KMS-11 (cell line): ENCODE measurements at regions not wholly inside any gene's neighbourhood (a gene's known extent, or its start where the extent isn't known, plus 50 kb on each side); places are given as distances from the start of the nearest gene placed in this dataset.

Experiments
- H2AFZ ChIP-seq: fragments of 200-600 bp; sonication (generic); 2 replicates; pipeline ENCODE4 v1.6.1; 2016; ENCODE audit warnings: antibody characterized with exemption, mixed run types, low read depth
- H3K27ac ChIP-seq: fragments of 200-600 bp; sonication (generic); 2 replicates; pipeline ENCODE4 v1.6.1; 2016; ENCODE audit warnings: mild to moderate bottlenecking, mixed run types
- H3K27me3 ChIP-seq: fragments of 200-600 bp; sonication (generic); 2 replicates; pipeline ENCODE4 v1.6.1; 2017; ENCODE audit warnings: mild to moderate bottlenecking, low read depth, mixed run types, moderate library complexity; ENCODE audit not compliant: insufficient read depth
- H3K36me3 ChIP-seq: fragments of 200-600 bp; sonication (generic); 2 replicates; pipeline ENCODE4 v1.6.1; 2017; ENCODE audit warnings: mild to moderate bottlenecking, mixed run types; ENCODE audit not compliant: insufficient read depth
- H3K4me1 ChIP-seq: fragments of 200-600 bp; sonication (generic); 2 replicates; pipeline ENCODE4 v1.6.1; 2016; ENCODE audit warnings: mild to moderate bottlenecking, low read depth, mixed run types; ENCODE audit not compliant: poor library complexity, severe bottlenecking
- H3K4me2 ChIP-seq: fragments of 200-600 bp; sonication (generic); 2 replicates; pipeline ENCODE4 v1.7.0; 2016; ENCODE audit warnings: mild to moderate bottlenecking, mixed run types
- H3K4me3 ChIP-seq: fragments of 200-600 bp; sonication (generic); IDR thresholded peaks from 2 replicates; pipeline ENCODE4 v1.6.1; 2017; ENCODE audit warnings: low read depth, low read length, mixed read lengths; ENCODE audit not compliant: insufficient read depth
- H3K79me2 ChIP-seq: fragments of 200-600 bp; sonication (generic); 2 replicates; pipeline ENCODE4 v1.6.1; 2016; ENCODE audit warnings: low read depth, mixed run types; ENCODE audit not compliant: insufficient read depth
- H3K9ac ChIP-seq: fragments of 200-600 bp; sonication (generic); 2 replicates; pipeline ENCODE4 v1.6.1; 2016; ENCODE audit warnings: mild to moderate bottlenecking, mixed run types
- H4K20me1 ChIP-seq: fragments of 200-600 bp; sonication (generic); 2 replicates; pipeline ENCODE4 v1.6.1; 2016; ENCODE audit warnings: mild to moderate bottlenecking, mixed run types; ENCODE audit not compliant: insufficient read depth
- CTCF ChIP-seq: fragments of 200-600 bp; sonication (generic); conservative IDR thresholded peaks from 2 replicates; pipeline ENCODE4 v1.6.1; 2017; ENCODE audit warnings: low read depth, mild to moderate bottlenecking, antibody characterized with exemption, low read length, moderate library complexity, mixed read lengths

- Histone ChIP-seq H3K4me1 (peaks cover 8% of the 10 kb centered on the region), H2AFZ (no peak overlapping the region), H3K79me2 (no peaks in the 10 kb centered on the region), H3K27me3 (no peaks in the 10 kb centered on the region), H3K4me3 (no peak overlapping the region), H3K27ac (no peak overlapping the region), H4K20me1 (no peaks in the 10 kb centered on the region), H3K4me2 (no peak overlapping the region), H3K9ac (no peak overlapping the region), H3K36me3 (no peaks in the 10 kb centered on the region)
- no peak for TF ChIP-seq CTCF
Measured at GRCh38 chr15:47548231-47548630, 169.1 kb upstream of the SEMA6D start.

GRCh38 chr15:47548986-47549385 lies 168.3 kb upstream of the SEMA6D start:
- Histone ChIP-seq H3K9ac (no peak overlapping the region), H3K4me3 (no peak overlapping the region), H2AFZ (no peak overlapping the region), H3K4me1 (peaks cover 8% of the 10 kb centered on the region), H3K36me3 (no peaks in the 10 kb centered on the region), H3K4me2 (no peak overlapping the region), H3K27me3 (no peaks in the 10 kb centered on the region), H3K79me2 (no peaks in the 10 kb centered on the region), H3K27ac (no peak overlapping the region), H4K20me1 (no peaks in the 10 kb centered on the region)
- no peak for TF ChIP-seq CTCF

- H3K4me1 ChIP-seq: peaks cover 8% of the 10 kb centered on the region
- H3K79me2 ChIP-seq: no peaks in the 10 kb centered on the region
- no peak overlapping the region for H2AFZ ChIP-seq
- no peak overlapping the region for H3K4me3 ChIP-seq
- no peak for TF ChIP-seq CTCF
- no peaks in the 10 kb centered on the region for H3K27me3 ChIP-seq
- no peaks in the 10 kb centered on the region for H4K20me1 ChIP-seq
- H3K27ac ChIP-seq: no peak overlapping the region
- no peak overlapping the region for H3K9ac ChIP-seq
- no peak overlapping the region for H3K4me2 ChIP-seq
- no peaks in the 10 kb centered on the region for H3K36me3 ChIP-seq
Measured at GRCh38 chr15:47551079-47551478, 166.2 kb upstream of the SEMA6D start.

- H3K27ac ChIP-seq: no peak overlapping the region
- no peak overlapping the region for H3K4me2 ChIP-seq
- H3K9ac ChIP-seq: no peak overlapping the region
Measured at GRCh38 chr15:47551546-47551945, 165.8 kb upstream of the SEMA6D start.

More at GRCh38 chr15:47551546-47551945, 165.8 kb upstream of the SEMA6D start:
- TF ChIP-seq CTCF: no peak
- no peaks in the 10 kb centered on the region for H3K36me3 ChIP-seq
- no peak overlapping the region for H3K4me3 ChIP-seq
- H3K27me3 ChIP-seq: no peaks in the 10 kb centered on the region
- no peaks in the 10 kb centered on the region for H3K79me2 ChIP-seq
- H3K4me1 ChIP-seq: peaks cover 8% of the 10 kb centered on the region
- H4K20me1 ChIP-seq: no peaks in the 10 kb centered on the region
- no peak overlapping the region for H2AFZ ChIP-seq
